Uterus (tissue), 2 donors: ENCODE measurements at regions not wholly inside any gene's neighbourhood (a gene's known extent, or its start where the extent isn't known, plus 50 kb on each side); places are given as distances from the start of the nearest gene placed in this dataset.

Experiments
- POLR2A ChIP-seq, 2 donors: fragments of 450-650 bp; IDR thresholded peaks; one replicate each; pipeline ENCODE4 v1.6.1; 2016; ENCODE audit warnings: antibody characterized with exemption in 2 of 2, mild to moderate bottlenecking in 1 of 2, moderate library complexity in 1 of 2
- TF ChIP-seq, protein P1 (sequence below), 4 experiments: fragments of 200-600 bp in 2 of 4; fragments of 450-650 bp in 2 of 4; sonication (generic) in 2 of 4; IDR thresholded peaks; one replicate each; pipeline ENCODE4 v1.5.1; 2016 to 2019; ENCODE audit warnings: antibody characterized with exemption in 4 of 4, mild to moderate bottlenecking in 2 of 4, moderate library complexity in 1 of 4

DNA sequence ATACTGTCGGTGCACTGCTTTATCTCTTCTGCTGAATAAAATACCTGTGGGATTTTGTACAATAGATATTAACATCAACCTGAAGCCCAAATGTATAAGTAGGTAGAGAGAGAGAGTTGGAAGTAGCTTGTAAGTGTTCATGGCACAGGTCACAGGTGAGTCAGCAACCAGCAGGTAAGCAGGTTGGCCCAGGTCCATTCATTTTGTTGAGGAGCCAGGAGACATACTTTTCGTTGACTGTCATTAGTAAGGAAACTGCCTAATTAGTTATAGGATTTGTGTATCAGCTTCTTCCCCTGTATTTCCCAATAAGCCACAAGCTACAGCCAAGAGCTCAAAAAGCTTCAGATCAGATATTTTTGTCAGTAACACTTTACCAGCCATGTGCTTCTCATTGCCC lies 650.8 kb downstream of the IRX1 start:
- TF ChIP-seq, protein P1, sequence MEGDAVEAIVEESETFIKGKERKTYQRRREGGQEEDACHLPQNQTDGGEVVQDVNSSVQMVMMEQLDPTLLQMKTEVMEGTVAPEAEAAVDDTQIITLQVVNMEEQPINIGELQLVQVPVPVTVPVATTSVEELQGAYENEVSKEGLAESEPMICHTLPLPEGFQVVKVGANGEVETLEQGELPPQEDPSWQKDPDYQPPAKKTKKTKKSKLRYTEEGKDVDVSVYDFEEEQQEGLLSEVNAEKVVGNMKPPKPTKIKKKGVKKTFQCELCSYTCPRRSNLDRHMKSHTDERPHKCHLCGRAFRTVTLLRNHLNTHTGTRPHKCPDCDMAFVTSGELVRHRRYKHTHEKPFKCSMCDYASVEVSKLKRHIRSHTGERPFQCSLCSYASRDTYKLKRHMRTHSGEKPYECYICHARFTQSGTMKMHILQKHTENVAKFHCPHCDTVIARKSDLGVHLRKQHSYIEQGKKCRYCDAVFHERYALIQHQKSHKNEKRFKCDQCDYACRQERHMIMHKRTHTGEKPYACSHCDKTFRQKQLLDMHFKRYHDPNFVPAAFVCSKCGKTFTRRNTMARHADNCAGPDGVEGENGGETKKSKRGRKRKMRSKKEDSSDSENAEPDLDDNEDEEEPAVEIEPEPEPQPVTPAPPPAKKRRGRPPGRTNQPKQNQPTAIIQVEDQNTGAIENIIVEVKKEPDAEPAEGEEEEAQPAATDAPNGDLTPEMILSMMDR (IDR thresholded peaks at IDR 0.05): no peak
- TF ChIP-seq POLR2A (IDR thresholded peaks at IDR 0.05): no peak
